K562 (cell line): ENCODE measurements at regions not wholly inside any gene's neighbourhood (a gene's known extent, or its start where the extent isn't known, plus 50 kb on each side); places are given as distances from the start of the nearest gene placed in this dataset.

Experiments
- ATAC-seq: fragments of 200-7000 bp; cut with Tn5 transposase; 3 replicates; pipeline ENCODE4 v1.9.1; 2020; ENCODE audit warnings: moderate library complexity
- BruUV-seq: library from RNA; stranded (reverse); fragments of 400-500 nt; replicated peaks from 2 replicates; lab custom pipeline; 2021; lab: Mats Ljungman, UMichigan
- CTCF ChIA-PET: fragments of 300-600 bp; formaldehyde crosslinking; extraction: SDS; loops from one replicate; lab custom pipeline; 2021; ENCODE audit warnings: low intra/inter-chr PET ratio; lab: Yijun Ruan, JAX
- POLR2A ChIA-PET: fragments of 300-600, 350-650 bp; sonication (Branson Sonifier 250); formaldehyde crosslinking; extraction: SDS; loops from one replicate; lab custom pipeline; 2021; ENCODE audit warnings: antibody characterized with exemption, inconsistent platforms; lab: Yijun Ruan, JAX
- DNase-seq, 4 experiments: peaks; one replicate each; pipeline versions ENCODE4 v3.0.0 to v3.0.0-alpha.2; 2011 to 2018; ENCODE audit warnings: low spot score in 3 of 4, mixed read lengths in 3 of 4; ENCODE audit errors: extremely low read depth in 1 of 4
- FAIRE-seq: peaks from 2 replicates; lab custom pipeline; 2011; peaks lifted over from hg19 to GRCh38; lab: Jason Lieb, UNC
- H2AFZ ChIP-seq: 2 replicates; pipeline ENCODE4 v1.6.0; 2011; ENCODE audit warnings: low read depth, low read length, control low read depth, inconsistent platforms
- H3K27ac ChIP-seq: fragments of 200-600 bp; 3 replicates; pipeline ENCODE4 v1.8.0; 2011; ENCODE audit warnings: low read depth, mild to moderate bottlenecking, control low read depth, inconsistent platforms, low read length, moderate library complexity, mixed read lengths; ENCODE audit errors: extremely low read depth
- H3K27me3 ChIP-seq, 2 experiments: fragments of 300-600 bp in 1 of 2; 2 replicates in 1 of 2; 3 replicates in 1 of 2; pipeline versions ENCODE4 v1.6.0 to v1.8.0; 2011; ENCODE audit warnings: inconsistent platforms in 2 of 2, low read length in 2 of 2, mild to moderate bottlenecking in 1 of 2, mixed read lengths in 1 of 2, moderate library complexity in 1 of 2; ENCODE audit not compliant: control insufficient read depth in 2 of 2, insufficient read depth in 2 of 2
- H3K36me3 ChIP-seq: fragments of 300-600 bp; 3 replicates; pipeline ENCODE4 v1.8.0; 2011; ENCODE audit warnings: mild to moderate bottlenecking, low read length, inconsistent platforms; ENCODE audit not compliant: control insufficient read depth, insufficient read depth
- H3K4me1 ChIP-seq, 2 experiments: fragments of 200-600 bp in 1 of 2; replicated peaks in 1 of 2; 2 replicates in 1 of 2; 3 replicates in 1 of 2; pipeline versions ENCODE4 v1.5.1 to v1.8.0; 2011; ENCODE audit warnings: inconsistent platforms in 2 of 2, low read length in 2 of 2, mild to moderate bottlenecking in 1 of 2, mixed read lengths in 1 of 2, moderate library complexity in 1 of 2; ENCODE audit not compliant: control insufficient read depth in 2 of 2, insufficient read depth in 2 of 2
- H3K4me2 ChIP-seq: 2 replicates; pipeline ENCODE4 v1.6.1; 2011; ENCODE audit warnings: low read length, control low read depth, inconsistent platforms, mixed read lengths; ENCODE audit not compliant: insufficient read depth
- H3K4me3 ChIP-seq: fragments of 200-600 bp; sonication (generic), shearing (Covaris generic); 2 replicates; pipeline ENCODE4 v1.5.1; 2016; ENCODE audit warnings: control low read depth, inconsistent platforms
- H3K79me2 ChIP-seq: fragments of 200-600 bp; 3 replicates; pipeline ENCODE4 v1.8.0; 2011; ENCODE audit warnings: low read length, inconsistent platforms; ENCODE audit not compliant: control insufficient read depth, insufficient read depth
- H3K9ac ChIP-seq, 2 experiments: 2 replicates each; pipeline versions ENCODE4 v1.6.0 to v1.6.1; 2011; ENCODE audit warnings: low read depth in 2 of 2, low read length in 2 of 2, control low read depth in 1 of 2, inconsistent platforms in 1 of 2, mild to moderate bottlenecking in 1 of 2, mixed read lengths in 1 of 2; ENCODE audit not compliant: insufficient read depth in 1 of 2
- H3K9me1 ChIP-seq: one replicate; pipeline ENCODE4 v1.6.0; 2011; ENCODE audit warnings: inconsistent platforms, mild to moderate bottlenecking, low read length, moderate library complexity; ENCODE audit not compliant: control insufficient read depth, insufficient read depth
- H3K9me3 ChIP-seq: replicated peaks from 2 replicates; pipeline ENCODE4 v1.5.1; 2011; ENCODE audit warnings: low read depth, low read length, inconsistent platforms; ENCODE audit not compliant: control insufficient read depth, insufficient read depth
- H4K20me1 ChIP-seq: replicated peaks from 2 replicates; pipeline ENCODE4 v1.6.1; 2011; ENCODE audit warnings: low read length, inconsistent platforms, mixed read lengths; ENCODE audit not compliant: control insufficient read depth, insufficient read depth
- BDP1 ChIP-seq: IDR thresholded peaks from 3 replicates; pipeline ENCODE4 v1.6.1; 2011; ENCODE audit not compliant: insufficient read length, insufficient read depth
- CCNT2 ChIP-seq: IDR thresholded peaks from 2 replicates; pipeline ENCODE4 v1.6.1; 2011; ENCODE audit warnings: borderline replicate concordance, low read depth, mild to moderate bottlenecking, moderate library complexity, mixed read lengths, low read length; ENCODE audit not compliant: insufficient read length; ENCODE audit errors: extremely low read depth
- FOXK2 ChIP-seq, 2 experiments: fragments of 450-650 bp; IDR thresholded peaks in 1 of 2; conservative IDR thresholded peaks in 1 of 2; 2 replicates each; pipeline ENCODE4 v1.6.1; 2016; ENCODE audit warnings: low read depth in 2 of 2, mild to moderate bottlenecking in 1 of 2
- HBP1 ChIP-seq: fragments of 450-650 bp; formaldehyde crosslinking; IDR thresholded peaks from 2 replicates; pipeline ENCODE4 v1.4.0; 2022; ENCODE audit warnings: missing genetic modification characterization
- HDGF ChIP-seq: fragments of 450-650 bp; IDR thresholded peaks from 2 replicates; pipeline ENCODE4 v1.6.1; 2016
- HNRNPL ChIP-seq: fragments of 200-400 bp; formaldehyde crosslinking; IDR thresholded peaks from 2 replicates; pipeline ENCODE4 v1.6.1; 2017; ENCODE audit warnings: low read depth, mild to moderate bottlenecking, low read length
- MCM5 ChIP-seq: fragments of 450-650 bp; IDR thresholded peaks from 2 replicates; pipeline ENCODE4 v1.6.1; 2016; ENCODE audit warnings: low read depth
- MTA3 ChIP-seq: fragments of 450-650 bp; formaldehyde crosslinking; IDR thresholded peaks from 2 replicates; pipeline ENCODE4 v1.6.1; 2017; ENCODE audit warnings: mild to moderate bottlenecking, borderline replicate concordance
- MYBL2 ChIP-seq, 2 experiments: fragments of 450-650 bp in 1 of 2; sonication (generic) in 1 of 2; formaldehyde crosslinking in 1 of 2; IDR thresholded peaks; 2 replicates each; pipeline versions ENCODE4 v1.6.1 to v1.8.1; 2017 to 2022; ENCODE audit warnings: borderline replicate concordance in 1 of 2, inconsistent platforms in 1 of 2, low read depth in 1 of 2, mild to moderate bottlenecking in 1 of 2, missing genetic modification reagents in 1 of 2, moderate library complexity in 1 of 2
- POLR2A ChIP-seq: fragments of 450-650 bp; conservative IDR thresholded peaks from 2 replicates; pipeline ENCODE4 v1.6.1; 2016
- TBP ChIP-seq: optimal IDR thresholded peaks from 2 replicates; pipeline ENCODE3; 2011; ENCODE audit warnings: low read depth, low read length, improper control_type of control experiment
- ZC3H11A ChIP-seq: IDR thresholded peaks from 2 replicates; pipeline ENCODE4 v1.6.1; 2012; ENCODE audit warnings: low read depth, low read length, improper control_type of control experiment
- ZNF121 ChIP-seq: sonication (generic); formaldehyde crosslinking; conservative IDR thresholded peaks from 2 replicates; pipeline ENCODE4 v1.8.0; 2022; ENCODE audit warnings: missing genetic modification reagents
- ZNF395 ChIP-seq: fragments of 200-800 bp; sonication (Bioruptor generic); IDR thresholded peaks from 2 replicates; pipeline ENCODE4 v1.6.1; 2017; ENCODE audit warnings: missing genetic modification characterization, missing compliant biosample characterization
- ZNF766 ChIP-seq: fragments of 200-800 bp; sonication (Bioruptor generic); conservative IDR thresholded peaks from 2 replicates; pipeline ENCODE4 v1.6.1; 2016; ENCODE audit warnings: missing genetic modification characterization, missing compliant biosample characterization
- ZNF79 ChIP-seq: fragments of 250-450 bp; sonication (Bioruptor Pico); IDR thresholded peaks from 2 replicates; pipeline ENCODE4 v1.4.0; 2020; ENCODE audit warnings: low read depth, mild to moderate bottlenecking, moderate library complexity
- WGBS: fragments of 100-300 bp; shearing (Covaris generic); methylation state at CpG from one replicate; pipeline ENCODE4 v1.1.6; 2016; ENCODE audit warnings: low coverage, mixed read lengths; ENCODE audit not compliant: insufficient coverage; ENCODE audit errors: missing lambda C conversion rate; 5-methylcytosine and 5-hydroxymethylcytosine counted together
- in situ Hi-C: fragments of 300-500 bp; cut with MboI; formaldehyde crosslinking; loops from 4 replicates; pipeline ENCODE4 v1.15.0; 2018; ENCODE audit warnings: inconsistent platforms, mixed read lengths
- intact Hi-C: fragments of 100-400 bp; cut with micrococcal nuclease; formaldehyde crosslinking; loops from 2 replicates; pipeline ENCODE4 v1.14.2; 2022

GRCh38 chr7:79921976-79922375, 212.7 kb upstream of the GNAI1 start:
- Histone ChIP-seq H4K20me1 (no peaks in the 10 kb centered on the region), H3K4me1 (no peaks in the 10 kb centered on the region), H3K36me3 (no peaks in the 10 kb centered on the region), H3K9me1 (no peaks in the 10 kb centered on the region), H3K9ac (no peak overlapping the region), H3K27ac (no peak overlapping the region), H2AFZ (no peak overlapping the region), H3K79me2 (no peaks in the 10 kb centered on the region), H3K4me2 (no peak overlapping the region), H3K9me3 (no peaks in the 10 kb centered on the region), H3K4me3 (no peak overlapping the region)
- intact Hi-C loops: no loop called here
- ChIA-PET CTCF (no interaction called here), POLR2A (no interaction called here)
- WGBS: 0% methylated on average over 5 of the region's 5 CpGs
- no peak for FAIRE-seq
- BruUV-seq: no TSS peak
- in situ Hi-C loops: no loop called here
- DNase-seq: no peak
- no peak for TF ChIP-seq HNRNPL
- TF ChIP-seq ZNF766: no peak
- TF ChIP-seq MTA3: no peak
- TF ChIP-seq TBP: no peak
- no peak for TF ChIP-seq POLR2A
- TF ChIP-seq ZC3H11A: no peak
- no peak for TF ChIP-seq ZNF121 (CRISPR knock-in tag)
- TF ChIP-seq HDGF: no peak
- TF ChIP-seq ZNF395 (CRISPR knock-in tag): no peak
- TF ChIP-seq HBP1 (CRISPR knock-in tag): no peak
- TF ChIP-seq CCNT2: no peak
- TF ChIP-seq ZNF79 (CRISPR knock-in tag): no peak
- TF ChIP-seq BDP1: no peak
- TF ChIP-seq MCM5: no peak
- TF ChIP-seq MYBL2 (IDR thresholded peaks at IDR 0.05; ENCODE audit: low read depth): no peak
- no peak for TF ChIP-seq MYBL2 (CRISPR knock-in tag; IDR thresholded peaks at IDR 0.05; ENCODE audit: borderline replicate concordance)
- no peak for TF ChIP-seq FOXK2 (conservative IDR thresholded peaks at IDR 0.05 in 1 of 2, IDR thresholded peaks at IDR 0.05 in 1 of 2; ENCODE audit: low read depth in 2 of 2)
- TF ChIP-seq, all 486 proteins: peak for 0
- no peak for ATAC-seq
- H3K27me3 ChIP-seq: no peaks in the 10 kb centered on the region
